Uterus (tissue), 3 donors: ENCODE measurements at regions not wholly inside any gene's neighbourhood (a gene's known extent, or its start where the extent isn't known, plus 50 kb on each side); places are given as distances from the start of the nearest gene placed in this dataset.

Experiments used
- DNase-seq, 2 donors: peaks; one replicate each; pipeline ENCODE4 v3.0.0-alpha.2; 2019 to 2020
- H3K27ac ChIP-seq, 2 donors: fragments of 200-600 bp; sonication (generic); 1 replicate in 1 of 2; 2 replicates in 1 of 2; pipeline ENCODE4 v1.5.1; 2016 to 2018
- H3K27me3 ChIP-seq, 2 donors: fragments of 200-600 bp; sonication (generic); one replicate each; pipeline ENCODE4 v1.5.1; 2018 to 2019; ENCODE audit warnings: control low read depth in 1 of 2
- H3K36me3 ChIP-seq, 2 donors: fragments of 200-600 bp; sonication (generic); one replicate each; pipeline ENCODE4 v1.5.1; 2019; ENCODE audit warnings: control low read depth in 1 of 2
- H3K4me1 ChIP-seq, 2 donors: fragments of 200-600 bp; sonication (generic); one replicate each; pipeline ENCODE4 v1.5.1; 2018 to 2019; ENCODE audit warnings: control low read depth in 1 of 2
- H3K4me3 ChIP-seq, 2 donors: fragments of 200-600 bp; sonication (generic); 1 replicate in 1 of 2; 2 replicates in 1 of 2; pipeline ENCODE4 v1.5.1; 2018 to 2019; ENCODE audit warnings: mild to moderate bottlenecking in 1 of 2
- H3K9me3 ChIP-seq, 2 donors: fragments of 200-600 bp; sonication (generic); one replicate each; pipeline ENCODE4 v1.5.1; 2019; ENCODE audit warnings: control low read depth in 1 of 2
- POLR2A ChIP-seq, 2 donors: fragments of 450-650 bp; IDR thresholded peaks; one replicate each; pipeline ENCODE4 v1.6.1; 2016; ENCODE audit warnings: antibody characterized with exemption in 2 of 2, mild to moderate bottlenecking in 1 of 2, moderate library complexity in 1 of 2
- intact Hi-C: fragments of 100-400 bp; cut with DNase I; formaldehyde crosslinking; loops from one replicate; pipeline ENCODE4 v1.15.1; 2023; ENCODE audit warnings: low total_unique reads
- TF ChIP-seq, protein P1 (sequence below), 4 experiments: fragments of 200-600 bp in 2 of 4; fragments of 450-650 bp in 2 of 4; sonication (generic) in 2 of 4; IDR thresholded peaks; one replicate each; pipeline ENCODE4 v1.5.1; 2016 to 2019; ENCODE audit warnings: antibody characterized with exemption in 4 of 4, mild to moderate bottlenecking in 2 of 4, moderate library complexity in 1 of 4
- donor health status: DM: yes; HTN: yes; CAD: no.

- Histone ChIP-seq H3K27ac (no peak overlapping the region), H3K4me3 (no peak overlapping the region), H3K9me3 (no peaks in the 10 kb centered on the region), H3K36me3 (no peaks in the 10 kb centered on the region), H3K4me1 (no peaks in the 10 kb centered on the region), H3K27me3 (no peaks in the 10 kb centered on the region)
- DNase-seq, result no peak
- intact Hi-C loops, result no loop called here
- TF ChIP-seq, protein P1, sequence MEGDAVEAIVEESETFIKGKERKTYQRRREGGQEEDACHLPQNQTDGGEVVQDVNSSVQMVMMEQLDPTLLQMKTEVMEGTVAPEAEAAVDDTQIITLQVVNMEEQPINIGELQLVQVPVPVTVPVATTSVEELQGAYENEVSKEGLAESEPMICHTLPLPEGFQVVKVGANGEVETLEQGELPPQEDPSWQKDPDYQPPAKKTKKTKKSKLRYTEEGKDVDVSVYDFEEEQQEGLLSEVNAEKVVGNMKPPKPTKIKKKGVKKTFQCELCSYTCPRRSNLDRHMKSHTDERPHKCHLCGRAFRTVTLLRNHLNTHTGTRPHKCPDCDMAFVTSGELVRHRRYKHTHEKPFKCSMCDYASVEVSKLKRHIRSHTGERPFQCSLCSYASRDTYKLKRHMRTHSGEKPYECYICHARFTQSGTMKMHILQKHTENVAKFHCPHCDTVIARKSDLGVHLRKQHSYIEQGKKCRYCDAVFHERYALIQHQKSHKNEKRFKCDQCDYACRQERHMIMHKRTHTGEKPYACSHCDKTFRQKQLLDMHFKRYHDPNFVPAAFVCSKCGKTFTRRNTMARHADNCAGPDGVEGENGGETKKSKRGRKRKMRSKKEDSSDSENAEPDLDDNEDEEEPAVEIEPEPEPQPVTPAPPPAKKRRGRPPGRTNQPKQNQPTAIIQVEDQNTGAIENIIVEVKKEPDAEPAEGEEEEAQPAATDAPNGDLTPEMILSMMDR (IDR thresholded peaks at IDR 0.05), result no peak
- no peak for TF ChIP-seq POLR2A (IDR thresholded peaks at IDR 0.05)
Observed at GRCh38 chr4:159433337-159433736, 330.5 kb downstream of the RAPGEF2 start.

- Histone ChIP-seq H3K4me3 (no peak overlapping the region), H3K4me1 (no peaks in the 10 kb centered on the region), H3K36me3 (no peaks in the 10 kb centered on the region), H3K9me3 (no peaks in the 10 kb centered on the region), H3K27me3 (no peaks in the 10 kb centered on the region), H3K27ac (no peak overlapping the region)
- no peak for TF ChIP-seq POLR2A (IDR thresholded peaks at IDR 0.05)
- TF ChIP-seq, protein P1 (IDR thresholded peaks at IDR 0.05), result no peak
- DNase-seq, result no peak
- intact Hi-C loops, result no loop called here
Observed at GRCh38 chr4:159434114-159434870, 331.4 kb downstream of the RAPGEF2 start.

- no peak for TF ChIP-seq POLR2A (IDR thresholded peaks at IDR 0.05)
- TF ChIP-seq, protein P1 (IDR thresholded peaks at IDR 0.05), result no peak
- H3K36me3 ChIP-seq, result no peaks in the 10 kb centered on the region
- H3K4me1 ChIP-seq, result no peaks in the 10 kb centered on the region
- intact Hi-C loops, result no loop called here
- DNase-seq, result no peak
- H3K9me3 ChIP-seq, result no peaks in the 10 kb centered on the region
- no peak overlapping the region for H3K27ac ChIP-seq
- no peaks in the 10 kb centered on the region for H3K27me3 ChIP-seq
- H3K4me3 ChIP-seq, result no peak overlapping the region
Observed at GRCh38 chr4:159434871-159435241, 332.0 kb downstream of the RAPGEF2 start.

DNA sequence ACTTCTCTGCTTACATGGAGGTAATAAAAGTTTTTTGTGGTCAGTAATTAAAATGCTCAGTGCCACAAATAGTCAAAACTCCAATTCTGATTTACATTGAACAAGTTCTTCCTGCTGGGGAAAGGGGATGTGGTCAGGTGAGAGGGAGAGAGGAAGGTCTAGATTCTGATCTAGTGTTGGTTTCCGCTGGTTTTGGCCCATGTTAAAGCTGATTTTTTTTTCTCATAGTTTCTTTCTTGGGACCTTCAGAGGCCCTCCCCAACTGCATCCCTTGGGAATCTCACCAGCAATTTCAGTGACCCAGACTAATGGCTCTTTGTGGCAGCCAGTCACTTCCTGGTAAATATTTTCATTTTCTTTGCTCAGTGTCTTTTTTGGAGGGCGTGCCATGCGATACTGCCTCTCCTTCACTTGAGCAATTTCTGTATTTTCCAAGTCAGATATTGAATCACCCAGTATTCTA, 332.7 kb downstream of the RAPGEF2 start:
- Histone ChIP-seq H3K27me3 (no peaks in the 10 kb centered on the region), H3K9me3 (no peaks in the 10 kb centered on the region), H3K27ac (no peak overlapping the region), H3K4me1 (no peaks in the 10 kb centered on the region), H3K36me3 (no peaks in the 10 kb centered on the region), H3K4me3 (no peak overlapping the region)
- intact Hi-C loops, result no loop called here
- TF ChIP-seq, protein P1 (IDR thresholded peaks at IDR 0.05), result no peak
- no peak for TF ChIP-seq POLR2A (IDR thresholded peaks at IDR 0.05)
- DNase-seq, result no peak

DNA sequence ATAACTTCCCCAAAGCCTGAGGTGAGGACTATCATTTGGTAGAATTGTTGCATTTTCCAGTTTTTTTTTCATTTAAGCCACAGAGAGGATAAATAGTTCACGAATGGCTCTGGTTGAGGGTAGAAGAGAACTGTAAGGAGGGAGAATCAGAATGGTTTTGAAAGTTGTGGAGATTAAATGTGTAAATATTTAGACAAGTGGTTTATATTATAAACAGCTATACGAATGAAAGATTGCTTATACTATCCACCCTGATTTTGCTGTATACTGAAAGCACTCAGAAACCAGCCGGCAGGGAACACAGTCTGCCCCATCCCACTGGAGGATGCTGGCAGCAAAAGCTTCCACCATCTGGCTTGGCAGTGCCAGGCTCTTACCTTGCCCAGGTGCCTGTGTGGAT, 341.1 kb downstream of the RAPGEF2 start:
- Histone ChIP-seq H3K9me3 (no peaks in the 10 kb centered on the region), H3K36me3 (no peaks in the 10 kb centered on the region), H3K27ac (no peak overlapping the region), H3K4me1 (no peaks in the 10 kb centered on the region), H3K27me3 (no peaks in the 10 kb centered on the region), H3K4me3 (no peak overlapping the region)
- DNase-seq, result no peak
- TF ChIP-seq, protein P1 (IDR thresholded peaks at IDR 0.05), result no peak
- TF ChIP-seq POLR2A (IDR thresholded peaks at IDR 0.05), result no peak
- intact Hi-C loops, result no loop called here
